DMS114 treated with DMSO at 0.1 percent for 48 hours (cell line): ENCODE measurements at regions not wholly inside any gene's neighbourhood (a gene's known extent, or its start where the extent isn't known, plus 50 kb on each side); places are given as distances from the start of the nearest gene placed in this dataset.
"Not testable (repeated sequence)": the region's sequence is repeated elsewhere in the genome, so short reads cannot be mapped to it uniquely, and the experiment has no call there.

Experiments
- DNase-seq: peaks from one replicate; lab custom pipeline; 2025; ENCODE audit not compliant: unreplicated experiment; lab: John Stamatoyannopoulos, UW

GRCh38 chr5:106637275-106637674, 1033.5 kb downstream of the EFNA5 start:
- no peak for DNase-seq

- DNase-seq = no peak
Measured at GRCh38 chr5:106634375-106634774, 1036.4 kb downstream of the EFNA5 start.

- DNase-seq = no peak
Measured at GRCh38 chr5:106633825-106634224, 1036.9 kb downstream of the EFNA5 start.

- not testable (repeated sequence) for DNase-seq
Measured at GRCh38 chr5:106628456-106628855, 1042.3 kb downstream of the EFNA5 start.

DNA sequence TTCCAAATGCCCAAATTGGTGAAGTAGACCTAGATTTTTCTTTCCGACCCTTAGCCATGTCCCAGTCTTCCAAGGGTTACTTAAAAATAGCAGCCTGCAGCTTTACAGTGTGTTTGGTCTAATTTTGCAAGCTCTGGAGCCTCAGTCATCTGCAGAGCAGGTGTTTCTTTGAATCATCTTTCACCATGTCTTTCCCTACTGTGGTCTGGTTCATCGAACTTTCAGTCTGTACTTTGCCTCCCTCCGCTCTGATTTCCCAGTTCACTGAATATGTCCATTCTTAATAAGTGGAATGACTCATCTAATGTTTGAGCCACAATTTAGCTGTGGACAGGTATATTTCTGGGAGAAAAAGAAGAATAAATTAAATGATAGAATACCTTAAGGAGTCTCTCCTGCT, 1060.7 kb downstream of the EFNA5 start:
- DNase-seq = no peak

GRCh38 chr5:106601620-106602019, 1069.1 kb downstream of the EFNA5 start:
- DNase-seq = no peak

DNA sequence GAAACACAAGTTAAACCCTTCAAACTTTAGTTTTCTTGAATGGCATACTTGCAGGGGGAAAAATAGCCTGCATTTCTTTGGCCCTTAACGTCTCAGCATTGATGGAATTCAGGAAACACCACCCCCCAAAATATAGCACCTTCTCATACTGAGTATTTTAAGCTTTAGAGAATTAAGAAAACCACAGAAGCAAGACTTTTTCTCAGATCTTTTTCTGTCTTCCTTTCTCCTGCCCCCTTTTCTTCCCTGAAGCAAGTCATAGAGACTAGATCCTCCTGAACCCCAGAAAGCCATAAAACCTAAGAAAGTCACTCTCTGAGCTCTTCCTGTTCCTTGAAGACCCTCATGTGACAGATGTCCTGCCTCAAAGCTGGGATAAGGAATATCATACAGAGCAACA, 1069.9 kb downstream of the EFNA5 start:
- no peak for DNase-seq

GRCh38 chr5:106595864-106596263, 1074.9 kb downstream of the EFNA5 start:
- DNase-seq = no peak

GRCh38 chr5:106584268-106584667, 1086.5 kb downstream of the EFNA5 start:
- DNase-seq = no peak

DNA sequence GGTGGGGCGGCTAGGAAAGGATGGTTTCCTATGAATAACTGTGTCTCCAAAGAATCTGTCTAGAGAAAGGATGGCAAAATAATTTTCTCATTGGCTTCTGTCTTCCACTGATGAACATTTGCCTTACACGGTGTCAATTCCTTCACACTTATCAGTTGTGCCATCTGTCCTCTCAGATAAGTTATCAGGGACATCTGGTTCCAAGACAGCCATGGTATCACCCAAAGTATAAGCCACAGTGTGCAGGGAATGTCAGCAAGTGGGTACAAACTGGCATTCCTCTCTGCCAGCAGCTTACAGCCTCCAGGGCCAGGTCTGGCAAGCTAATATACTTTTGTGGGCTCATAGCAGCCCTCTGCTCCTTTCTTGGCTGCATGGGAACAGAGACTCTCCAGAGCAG, 1092.0 kb downstream of the EFNA5 start:
- DNase-seq = no peak

DNA sequence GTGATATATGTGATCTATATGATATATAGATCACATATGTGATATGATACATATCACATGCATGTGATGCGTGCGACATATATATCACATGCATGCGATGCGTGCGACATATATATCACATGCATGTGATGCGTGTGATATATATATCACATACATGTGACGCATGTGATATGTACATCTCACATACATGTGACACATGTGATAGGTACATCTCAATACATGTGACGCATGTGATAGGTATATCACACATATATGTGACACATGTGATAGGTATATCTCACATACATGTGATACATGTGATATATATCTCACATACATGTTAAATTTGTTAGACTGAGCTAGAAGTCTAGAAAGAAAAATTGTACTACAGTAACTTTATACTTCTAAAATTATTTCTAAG, 1095.9 kb downstream of the EFNA5 start:
- no peak for DNase-seq

DNA sequence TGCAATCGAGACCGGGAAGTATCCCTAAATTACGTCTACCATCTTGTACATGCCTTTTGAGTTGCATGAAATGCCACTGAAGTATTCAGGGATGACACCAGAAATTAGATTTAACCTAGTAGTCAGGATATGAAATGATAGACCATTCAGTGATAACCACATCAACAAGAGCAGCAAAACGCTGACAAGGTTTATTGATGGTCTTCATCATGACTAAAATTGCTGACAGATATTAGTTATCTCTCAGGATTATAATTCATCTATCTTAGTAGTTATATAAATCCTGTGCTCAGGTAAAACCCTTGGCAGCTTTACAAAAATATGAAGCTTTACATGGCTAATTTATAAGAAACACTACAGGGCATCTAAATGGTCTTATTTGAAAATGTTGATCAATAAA, 1104.7 kb downstream of the EFNA5 start:
- no peak for DNase-seq

GRCh38 chr5:106545325-106545724, 1125.4 kb downstream of the EFNA5 start:
- DNase-seq = no peak

- no peak for DNase-seq
Measured at GRCh38 chr5:106543330-106543729, 1127.4 kb downstream of the EFNA5 start.

- DNase-seq = no peak
Measured at GRCh38 chr5:106530150-106530549, 1140.6 kb downstream of the EFNA5 start.

DNA sequence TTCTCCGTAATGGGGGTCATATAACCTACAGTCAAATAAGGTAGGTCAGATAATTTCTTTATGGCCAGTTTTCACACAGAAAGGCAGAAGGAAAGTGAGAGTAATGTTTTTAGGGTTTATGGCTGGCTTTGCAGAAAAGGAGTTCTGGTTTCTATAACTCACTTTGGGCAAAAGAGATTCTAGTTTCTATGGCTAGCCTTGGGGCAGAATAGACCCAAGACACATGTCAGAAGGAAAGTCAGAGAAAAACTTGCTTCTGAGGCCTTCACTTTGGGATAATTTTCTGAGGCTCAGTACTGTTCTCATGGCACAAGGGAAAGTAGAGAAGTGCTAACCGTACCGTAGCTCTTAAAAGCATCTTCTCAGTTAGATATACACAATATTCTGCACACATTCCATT, 1145.3 kb downstream of the EFNA5 start:
- no peak for DNase-seq

GRCh38 chr5:106523852-106524251, 1146.9 kb downstream of the EFNA5 start:
- DNase-seq = no peak

DNA sequence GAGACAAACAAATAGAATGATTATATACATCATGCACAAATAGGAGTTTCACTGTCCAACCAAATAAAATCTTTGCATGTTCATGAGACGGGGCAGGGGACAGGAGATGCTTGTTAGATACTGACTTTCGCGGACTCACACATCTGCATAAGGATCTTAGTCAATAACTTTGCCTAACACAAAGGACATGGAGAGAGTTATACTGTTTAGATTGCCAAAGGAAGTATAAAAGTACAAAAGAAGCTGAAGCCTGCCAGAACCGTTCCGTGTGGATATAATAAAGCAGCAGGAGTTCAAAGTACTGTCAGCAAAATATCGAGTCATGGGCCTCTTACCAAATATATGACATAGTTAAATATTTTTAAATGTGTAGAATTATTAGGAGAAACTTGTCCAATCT, 1148.4 kb downstream of the EFNA5 start:
- DNase-seq = no peak

- DNase-seq = no peak
Measured at GRCh38 chr5:106521701-106522100, 1149.0 kb downstream of the EFNA5 start.

GRCh38 chr5:106510321-106510720, 1160.4 kb downstream of the EFNA5 start:
- no peak for DNase-seq

DNA sequence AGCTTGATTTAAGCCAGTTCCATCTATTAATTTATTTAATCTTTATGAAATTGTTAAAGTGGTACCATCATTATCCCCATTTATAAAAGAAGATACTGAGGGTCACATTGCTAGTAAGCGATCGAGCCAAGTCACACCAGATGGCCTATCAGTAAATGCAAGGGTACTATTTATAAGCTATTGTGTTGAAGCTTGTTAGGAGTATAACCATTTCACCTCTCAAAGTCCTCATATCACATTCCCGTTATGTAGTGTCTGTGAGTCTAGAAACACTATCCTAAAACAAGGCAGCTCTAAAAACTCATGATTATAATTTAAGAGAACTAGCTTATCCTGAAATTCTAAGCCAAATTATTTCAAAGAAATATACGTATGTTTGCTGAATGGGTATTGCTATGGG, 1161.8 kb downstream of the EFNA5 start:
- no peak for DNase-seq

- no peak for DNase-seq
Measured at GRCh38 chr5:106493910-106494309, 1176.8 kb downstream of the EFNA5 start.

DNA sequence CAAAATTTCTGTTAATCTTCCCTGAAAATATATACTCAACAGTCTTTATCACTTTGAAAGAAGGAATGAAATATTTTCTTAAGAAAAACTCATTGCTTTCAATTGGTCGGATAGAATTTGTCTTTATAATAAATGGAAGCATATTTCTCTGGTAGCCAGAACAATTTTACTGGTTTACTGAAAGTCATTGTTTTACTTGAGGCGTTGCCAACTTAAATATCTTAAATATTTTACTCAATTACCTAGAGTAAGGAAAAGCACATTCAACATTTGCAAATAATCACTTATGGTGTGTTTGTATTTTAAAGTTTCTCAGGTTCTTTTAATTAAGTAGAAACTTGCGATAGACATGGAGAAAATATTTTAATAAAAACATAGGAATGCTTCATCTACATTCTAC, 1181.7 kb downstream of the EFNA5 start:
- DNase-seq = no peak

GRCh38 chr5:106488407-106488806, 1182.3 kb downstream of the EFNA5 start:
- no peak for DNase-seq
